ENCODE measurements at regions not wholly inside any gene's neighbourhood (a gene's known extent, or its start where the extent isn't known, plus 50 kb on each side); places are given as distances from the start of the nearest gene placed in this dataset.

DNA sequence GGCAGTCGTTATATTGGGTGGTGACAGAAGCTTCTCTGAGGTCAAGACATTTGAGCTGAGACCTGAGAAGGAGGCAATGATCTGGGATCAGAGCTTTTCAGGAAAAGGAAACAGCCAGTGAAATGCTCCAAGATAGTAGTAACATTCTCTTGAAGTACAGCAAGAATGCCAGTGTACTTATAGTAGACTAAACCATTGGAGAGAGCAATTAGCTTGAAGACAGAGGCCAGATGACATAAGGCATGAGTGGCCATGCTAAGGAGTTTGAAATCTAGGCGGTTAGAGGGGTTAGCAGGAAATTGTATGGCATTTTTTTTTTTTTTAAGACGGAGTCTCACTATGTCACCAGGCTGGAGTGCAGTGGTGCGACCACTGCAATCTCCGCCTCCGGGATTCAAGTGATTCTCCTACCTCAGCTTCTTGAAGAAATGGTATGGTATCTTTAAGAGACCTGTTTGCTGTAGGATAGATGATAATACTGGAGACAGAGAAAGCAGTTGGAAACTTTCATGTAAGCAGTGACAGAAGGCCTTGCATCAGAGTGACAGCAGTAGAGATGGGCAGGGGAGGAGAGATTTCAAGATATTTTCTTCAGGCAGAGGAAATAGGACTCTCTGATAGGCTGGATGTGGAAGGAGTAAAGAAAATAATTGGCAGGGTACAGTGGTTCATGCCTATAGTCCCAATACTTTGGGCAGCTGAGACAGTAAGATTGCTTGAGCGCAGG is 482.2 kb upstream of the PAPPA start:
- TF ChIP-seq, protein P1, sequence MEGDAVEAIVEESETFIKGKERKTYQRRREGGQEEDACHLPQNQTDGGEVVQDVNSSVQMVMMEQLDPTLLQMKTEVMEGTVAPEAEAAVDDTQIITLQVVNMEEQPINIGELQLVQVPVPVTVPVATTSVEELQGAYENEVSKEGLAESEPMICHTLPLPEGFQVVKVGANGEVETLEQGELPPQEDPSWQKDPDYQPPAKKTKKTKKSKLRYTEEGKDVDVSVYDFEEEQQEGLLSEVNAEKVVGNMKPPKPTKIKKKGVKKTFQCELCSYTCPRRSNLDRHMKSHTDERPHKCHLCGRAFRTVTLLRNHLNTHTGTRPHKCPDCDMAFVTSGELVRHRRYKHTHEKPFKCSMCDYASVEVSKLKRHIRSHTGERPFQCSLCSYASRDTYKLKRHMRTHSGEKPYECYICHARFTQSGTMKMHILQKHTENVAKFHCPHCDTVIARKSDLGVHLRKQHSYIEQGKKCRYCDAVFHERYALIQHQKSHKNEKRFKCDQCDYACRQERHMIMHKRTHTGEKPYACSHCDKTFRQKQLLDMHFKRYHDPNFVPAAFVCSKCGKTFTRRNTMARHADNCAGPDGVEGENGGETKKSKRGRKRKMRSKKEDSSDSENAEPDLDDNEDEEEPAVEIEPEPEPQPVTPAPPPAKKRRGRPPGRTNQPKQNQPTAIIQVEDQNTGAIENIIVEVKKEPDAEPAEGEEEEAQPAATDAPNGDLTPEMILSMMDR (conservative IDR thresholded peaks at IDR 0.05; ENCODE audit: low read depth, low read length): no peak
- H3K27ac ChIP-seq: no peak overlapping the region
- no peaks in the 10 kb centered on the region for H3K36me3 ChIP-seq (ENCODE audit: insufficient read depth)
- no peak overlapping the region for H3K9ac ChIP-seq
- no peak overlapping the region for H3K4me2 ChIP-seq
- H3K4me3 ChIP-seq (IDR thresholded peaks at IDR 0.05; ENCODE audit: insufficient read depth, low read depth, low read length): no peak overlapping the region
- H2AFZ ChIP-seq (ENCODE audit: low read depth): no peak overlapping the region
- no peaks in the 10 kb centered on the region for H4K20me1 ChIP-seq (ENCODE audit: insufficient read depth)
- no peaks in the 10 kb centered on the region for H3K27me3 ChIP-seq (ENCODE audit: insufficient read depth, low read depth)
- no peaks in the 10 kb centered on the region for H3K79me2 ChIP-seq (ENCODE audit: insufficient read depth, low read depth)
- H3K4me1 ChIP-seq (ENCODE audit: low read depth, poor library complexity, severe bottlenecking): no peaks in the 10 kb centered on the region

DNA sequence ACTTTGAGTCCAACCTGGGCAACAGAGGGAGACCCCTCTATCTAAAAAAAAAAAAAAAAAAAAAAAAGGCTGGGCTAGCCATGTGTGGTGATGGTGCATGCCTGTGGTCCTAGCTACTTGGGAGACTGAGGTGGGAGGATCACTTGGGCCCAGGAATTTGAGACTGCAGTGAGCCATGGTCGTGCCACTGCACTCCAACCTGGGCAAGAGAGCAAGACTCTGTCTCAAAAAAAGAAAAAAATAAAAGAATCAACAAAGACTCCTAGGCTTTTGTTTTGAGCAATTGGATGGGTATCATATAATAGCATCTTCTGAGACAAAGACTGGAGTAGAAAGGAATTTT is 481.7 kb upstream of the PAPPA start:
- Histone ChIP-seq H3K4me3 (IDR thresholded peaks at IDR 0.05; ENCODE audit: insufficient read depth, low read depth, low read length) (no peak overlapping the region), H3K36me3 (ENCODE audit: insufficient read depth) (no peaks in the 10 kb centered on the region), H3K27ac (no peak overlapping the region), H2AFZ (ENCODE audit: low read depth) (no peak overlapping the region), H4K20me1 (ENCODE audit: insufficient read depth) (no peaks in the 10 kb centered on the region), H3K4me1 (ENCODE audit: low read depth, poor library complexity, severe bottlenecking) (no peaks in the 10 kb centered on the region), H3K27me3 (ENCODE audit: insufficient read depth, low read depth) (no peaks in the 10 kb centered on the region), H3K4me2 (no peak overlapping the region), H3K9ac (no peak overlapping the region), H3K79me2 (ENCODE audit: insufficient read depth, low read depth) (no peaks in the 10 kb centered on the region)
- TF ChIP-seq, protein P1 (conservative IDR thresholded peaks at IDR 0.05; ENCODE audit: low read depth, low read length): no peak

DNA sequence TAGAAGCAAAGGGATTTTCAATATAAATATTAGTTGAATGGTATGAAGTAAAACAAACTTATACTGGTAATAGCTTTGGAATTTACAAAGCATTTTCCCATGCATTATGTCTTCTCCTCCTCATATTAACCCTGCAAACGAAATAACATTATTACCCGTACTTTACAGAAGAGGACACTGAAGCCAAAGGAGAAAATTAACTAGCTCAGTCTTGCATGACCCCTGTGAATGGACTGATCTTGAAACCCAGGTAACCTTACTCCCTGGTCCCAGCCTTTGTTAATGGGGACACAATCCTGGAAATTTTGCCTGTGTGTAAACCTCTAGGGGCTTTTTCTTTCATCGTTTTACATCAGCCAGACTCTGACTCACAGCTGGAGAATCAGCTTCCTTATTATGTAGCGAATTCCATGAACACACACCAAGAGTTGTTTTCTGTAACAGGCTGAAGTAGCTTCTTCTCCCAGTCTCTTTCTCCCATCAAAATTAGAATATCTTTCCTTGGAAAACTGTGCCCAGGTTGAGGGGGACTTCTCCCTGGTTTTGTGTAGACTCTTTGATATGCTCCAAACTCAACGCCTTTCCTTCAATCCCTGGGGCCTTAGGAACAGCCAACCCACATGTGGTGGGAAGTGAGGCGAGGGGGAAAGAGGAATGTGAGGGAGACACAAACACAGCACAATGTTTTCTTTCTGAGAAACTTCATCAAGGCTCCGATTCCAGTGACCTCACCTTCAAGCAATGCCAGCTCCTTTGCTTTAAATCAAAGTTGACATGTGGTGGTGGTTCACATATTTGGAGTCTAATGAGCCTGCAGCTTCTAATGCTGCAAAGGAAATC is 480.9 kb upstream of the PAPPA start:
- H2AFZ ChIP-seq (ENCODE audit: low read depth): no peak overlapping the region
- no peak overlapping the region for H3K4me3 ChIP-seq (IDR thresholded peaks at IDR 0.05; ENCODE audit: insufficient read depth, low read depth, low read length)
- H4K20me1 ChIP-seq (ENCODE audit: insufficient read depth): no peaks in the 10 kb centered on the region
- H3K36me3 ChIP-seq (ENCODE audit: insufficient read depth): no peaks in the 10 kb centered on the region
- TF ChIP-seq, protein P1 (conservative IDR thresholded peaks at IDR 0.05; ENCODE audit: low read depth, low read length): no peak
- H3K79me2 ChIP-seq (ENCODE audit: insufficient read depth, low read depth): no peaks in the 10 kb centered on the region
- H3K4me1 ChIP-seq (ENCODE audit: low read depth, poor library complexity, severe bottlenecking): no peaks in the 10 kb centered on the region
- H3K27me3 ChIP-seq (ENCODE audit: insufficient read depth, low read depth): no peaks in the 10 kb centered on the region
- H3K4me2 ChIP-seq: no peak overlapping the region
- H3K9ac ChIP-seq: no peak overlapping the region
- H3K27ac ChIP-seq: no peak overlapping the region

DNA sequence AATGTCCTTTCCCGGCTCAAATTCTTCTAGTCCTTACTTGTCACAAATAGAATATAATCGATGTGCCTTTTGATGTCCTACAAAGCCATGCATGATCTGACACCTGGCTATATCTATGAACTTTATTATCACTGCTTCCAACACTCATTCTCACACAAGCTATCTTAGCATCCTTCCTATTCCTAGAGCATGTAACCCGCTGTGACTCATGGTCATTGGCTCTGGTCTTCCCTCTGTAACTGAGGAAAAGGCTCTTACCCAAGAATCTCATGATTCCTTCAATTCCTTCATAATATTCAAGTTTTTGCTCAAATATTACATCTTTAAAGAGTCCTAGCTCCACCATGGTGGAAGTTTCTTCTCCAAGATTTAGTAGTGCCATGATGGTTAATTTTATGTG is 480.0 kb upstream of the PAPPA start:
- Histone ChIP-seq H4K20me1 (ENCODE audit: insufficient read depth) (no peaks in the 10 kb centered on the region), H2AFZ (ENCODE audit: low read depth) (no peak overlapping the region), H3K79me2 (ENCODE audit: insufficient read depth, low read depth) (no peaks in the 10 kb centered on the region), H3K9ac (no peak overlapping the region), H3K27ac (no peak overlapping the region), H3K27me3 (ENCODE audit: insufficient read depth, low read depth) (no peaks in the 10 kb centered on the region), H3K4me1 (ENCODE audit: low read depth, poor library complexity, severe bottlenecking) (no peaks in the 10 kb centered on the region), H3K4me2 (no peak overlapping the region), H3K36me3 (ENCODE audit: insufficient read depth) (no peaks in the 10 kb centered on the region), H3K4me3 (IDR thresholded peaks at IDR 0.05; ENCODE audit: insufficient read depth, low read depth, low read length) (no peak overlapping the region)
- TF ChIP-seq, protein P1 (conservative IDR thresholded peaks at IDR 0.05; ENCODE audit: low read depth, low read length): no peak
